Fibroblast of mammary gland (primary cell): ENCODE measurements at regions not wholly inside any gene's neighbourhood (a gene's known extent, or its start where the extent isn't known, plus 50 kb on each side); places are given as distances from the start of the nearest gene placed in this dataset.

Source experiments
- DNase-seq: peaks from one replicate; pipeline ENCODE4 v3.0.0-alpha.2; 2010; ENCODE audit warnings: low read depth
- H3K4me3 ChIP-seq: 2 replicates; pipeline ENCODE4 v1.5.1; 2011; ENCODE audit warnings: low read depth, mild to moderate bottlenecking, low read length, moderate library complexity; ENCODE audit not compliant: control insufficient read depth
- TF ChIP-seq, protein P1 (sequence below): conservative IDR thresholded peaks from 2 replicates; pipeline ENCODE4 v1.5.1; 2011; ENCODE audit warnings: low read depth, low read length, inconsistent platforms; ENCODE audit not compliant: control insufficient read depth, insufficient read depth

DNA sequence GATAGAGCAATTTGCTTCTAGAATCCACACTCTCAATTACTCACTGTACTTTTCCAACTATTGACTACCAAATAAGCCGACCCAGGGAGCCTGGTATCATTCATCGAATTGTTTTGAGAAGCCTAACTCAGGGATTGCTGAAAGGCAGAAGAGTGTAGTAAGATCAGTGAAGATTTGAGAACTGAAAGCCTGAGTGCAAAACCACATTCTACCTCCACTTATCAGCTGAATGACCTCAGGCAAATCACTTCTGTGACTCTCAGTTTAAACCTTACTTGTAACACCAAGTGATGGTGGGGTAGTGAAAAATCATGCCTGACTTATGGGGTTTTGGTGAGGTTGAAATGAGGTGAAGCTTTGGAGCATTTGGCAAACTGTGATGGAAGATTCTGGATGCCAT lies 126.1 kb upstream of the MAX start:
- TF ChIP-seq, protein P1, sequence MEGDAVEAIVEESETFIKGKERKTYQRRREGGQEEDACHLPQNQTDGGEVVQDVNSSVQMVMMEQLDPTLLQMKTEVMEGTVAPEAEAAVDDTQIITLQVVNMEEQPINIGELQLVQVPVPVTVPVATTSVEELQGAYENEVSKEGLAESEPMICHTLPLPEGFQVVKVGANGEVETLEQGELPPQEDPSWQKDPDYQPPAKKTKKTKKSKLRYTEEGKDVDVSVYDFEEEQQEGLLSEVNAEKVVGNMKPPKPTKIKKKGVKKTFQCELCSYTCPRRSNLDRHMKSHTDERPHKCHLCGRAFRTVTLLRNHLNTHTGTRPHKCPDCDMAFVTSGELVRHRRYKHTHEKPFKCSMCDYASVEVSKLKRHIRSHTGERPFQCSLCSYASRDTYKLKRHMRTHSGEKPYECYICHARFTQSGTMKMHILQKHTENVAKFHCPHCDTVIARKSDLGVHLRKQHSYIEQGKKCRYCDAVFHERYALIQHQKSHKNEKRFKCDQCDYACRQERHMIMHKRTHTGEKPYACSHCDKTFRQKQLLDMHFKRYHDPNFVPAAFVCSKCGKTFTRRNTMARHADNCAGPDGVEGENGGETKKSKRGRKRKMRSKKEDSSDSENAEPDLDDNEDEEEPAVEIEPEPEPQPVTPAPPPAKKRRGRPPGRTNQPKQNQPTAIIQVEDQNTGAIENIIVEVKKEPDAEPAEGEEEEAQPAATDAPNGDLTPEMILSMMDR, result no peak
- DNase-seq, result no peak
- no peak overlapping the region for H3K4me3 ChIP-seq

DNA sequence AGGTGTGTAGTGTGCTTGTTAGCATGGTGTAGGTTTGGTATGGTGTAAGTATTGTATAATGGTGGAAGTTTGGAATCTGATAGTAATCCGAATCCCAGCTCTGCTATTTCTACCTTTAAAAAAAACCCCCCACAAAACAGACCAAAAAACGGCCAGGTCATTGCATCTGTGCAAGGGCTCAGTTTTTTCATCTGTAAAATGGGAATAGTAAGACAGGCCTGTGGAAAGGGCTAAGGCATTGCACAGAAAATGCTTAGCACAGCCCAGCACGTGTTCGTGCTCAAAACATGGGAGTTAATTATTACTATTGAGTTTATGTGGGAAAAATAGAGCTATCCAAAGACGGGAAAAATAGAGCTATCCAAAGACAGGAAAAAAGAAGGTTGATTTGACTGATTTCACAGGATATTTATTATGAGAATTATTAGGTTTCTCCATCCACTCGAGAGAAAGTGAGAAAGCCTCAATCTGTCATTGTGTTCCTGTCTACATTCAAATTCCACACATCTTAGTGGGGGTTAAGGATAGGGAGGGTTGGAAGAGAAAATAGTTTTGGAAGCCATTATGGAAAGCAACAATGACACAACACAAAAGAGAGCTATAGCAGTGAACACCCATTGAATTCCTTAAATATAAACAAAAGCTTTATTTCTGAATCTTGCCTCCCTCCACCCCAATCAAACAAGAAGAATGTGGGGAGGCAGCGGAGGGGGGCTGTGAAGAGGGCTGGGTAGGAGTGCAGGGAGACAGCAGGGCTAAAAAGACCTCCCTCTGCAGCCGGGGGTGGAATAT lies 126.8 kb upstream of the MAX start:
- no peak for DNase-seq
- TF ChIP-seq, protein P1, result no peak
- no peak overlapping the region for H3K4me3 ChIP-seq

DNA sequence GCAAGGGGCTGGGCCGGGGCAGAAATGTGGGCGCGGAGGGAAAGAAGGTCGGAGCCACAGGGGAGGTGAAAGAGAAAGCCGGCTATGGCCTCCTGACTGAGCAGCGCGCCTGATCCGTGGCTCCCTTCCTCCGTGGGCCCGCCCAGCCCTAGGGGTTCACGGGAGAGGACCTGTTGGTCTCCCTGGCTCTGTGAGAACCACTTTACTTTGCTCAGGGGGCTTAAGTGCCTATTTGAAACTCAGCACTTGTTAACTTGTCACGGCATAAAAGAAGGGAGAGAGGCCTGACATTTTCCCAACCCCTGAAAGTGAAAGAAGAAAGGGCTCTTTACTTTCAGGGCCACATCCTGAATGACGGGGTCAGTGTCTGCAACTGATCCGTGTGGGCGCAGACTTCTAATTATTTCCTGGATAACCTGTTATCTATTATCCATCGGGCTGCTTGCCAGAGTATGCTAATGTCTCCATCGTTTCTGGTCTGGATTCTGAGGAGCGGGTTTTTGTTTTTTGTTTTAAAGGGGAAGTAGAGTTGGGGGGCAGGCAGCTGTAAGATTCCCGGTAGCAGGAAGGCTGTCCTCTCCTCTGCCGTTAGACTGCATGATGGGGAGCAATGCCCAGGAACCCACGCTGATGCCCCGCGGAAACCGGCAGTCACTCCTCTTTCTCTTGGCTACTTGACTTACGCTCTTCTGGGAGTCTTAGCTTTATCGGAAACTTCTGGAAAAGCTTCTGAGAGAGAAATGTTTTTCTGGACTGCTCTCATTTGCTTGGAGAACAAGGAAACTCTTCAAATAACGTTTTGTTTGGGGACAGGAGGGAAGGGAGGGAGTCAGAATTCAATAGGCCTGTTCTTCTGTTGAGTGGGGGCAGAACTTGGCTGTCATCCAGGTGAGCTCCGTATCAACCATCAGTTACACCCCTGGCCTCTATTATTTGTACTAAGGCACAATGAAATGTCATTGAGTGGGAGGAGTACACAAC lies 127.7 kb upstream of the MAX start:
- H3K4me3 ChIP-seq, result no peak overlapping the region
- TF ChIP-seq, protein P1, result no peak
- DNase-seq, result peak; percentile 68

DNA sequence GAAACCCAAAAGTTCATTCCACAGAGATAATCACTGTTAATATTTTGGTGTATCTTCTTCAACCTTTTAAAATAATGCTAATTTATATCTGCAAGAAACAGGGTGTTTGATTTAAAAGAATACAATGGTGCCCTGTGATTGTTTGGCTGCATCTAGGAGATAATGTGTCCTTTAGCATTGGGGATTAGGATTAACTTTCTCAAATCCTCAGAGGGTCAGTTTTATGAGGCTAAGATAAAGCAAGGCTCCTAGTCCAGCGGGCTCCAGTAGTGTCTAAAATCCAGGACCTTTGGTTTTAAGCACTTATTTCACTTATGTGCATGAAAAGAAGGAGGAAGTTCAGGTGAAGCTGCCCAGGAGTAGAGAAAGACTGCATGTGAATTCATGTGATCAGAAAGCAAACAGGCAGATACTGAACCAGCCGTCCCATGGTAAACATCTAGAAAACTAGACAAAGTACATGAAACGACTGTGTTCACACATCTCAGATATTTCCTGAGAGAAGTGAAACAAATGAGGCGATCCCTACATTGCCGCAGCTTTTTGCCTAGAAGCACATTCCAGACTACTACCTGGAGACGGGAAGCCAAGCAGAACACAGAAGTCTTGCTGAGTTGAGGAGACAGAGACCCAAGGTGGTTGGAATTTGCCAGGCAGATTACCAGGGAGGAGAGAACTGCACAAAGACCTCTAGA lies 129.1 kb upstream of the MAX start:
- DNase-seq, result no peak

DNA sequence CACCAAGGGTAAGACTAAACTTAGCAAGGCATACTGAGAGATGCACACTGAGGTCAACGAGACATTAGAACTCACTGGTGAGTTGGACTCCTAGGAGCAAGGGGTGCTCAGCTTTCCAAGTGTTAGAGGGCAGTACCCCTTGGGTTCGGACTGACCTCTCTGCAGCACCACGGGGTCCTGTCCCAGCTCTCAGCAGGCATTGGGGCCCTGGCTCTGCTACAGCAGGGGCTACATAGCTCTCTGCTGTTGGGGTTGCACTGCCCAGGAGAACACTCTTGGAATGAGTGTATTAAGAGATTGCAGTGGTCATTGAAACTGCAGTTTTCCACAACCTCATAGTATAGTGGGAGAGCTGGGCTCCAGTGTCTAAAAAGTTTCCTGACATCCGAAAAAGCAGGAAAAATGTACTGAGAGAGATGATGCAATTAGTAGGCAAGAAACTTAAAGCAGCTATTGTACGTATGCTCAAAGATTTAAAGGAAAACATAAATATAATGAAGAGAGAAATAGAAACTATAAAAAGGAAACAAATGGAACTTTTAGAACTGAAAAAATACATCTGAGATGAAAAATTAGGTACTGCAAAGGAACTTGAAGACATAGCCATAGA lies 132.5 kb upstream of the MAX start:
- no peak for DNase-seq
- no peak overlapping the region for H3K4me3 ChIP-seq
- TF ChIP-seq, protein P1, result no peak

More for the DNA sequence above, 129.1 kb upstream of the MAX start:
- TF ChIP-seq, protein P1, result no peak
- H3K4me3 ChIP-seq, result no peak overlapping the region
